ENCODE measurements at regions not wholly inside any gene's neighbourhood (a gene's known extent, or its start where the extent isn't known, plus 50 kb on each side); places are given as distances from the start of the nearest gene placed in this dataset.

DNA sequence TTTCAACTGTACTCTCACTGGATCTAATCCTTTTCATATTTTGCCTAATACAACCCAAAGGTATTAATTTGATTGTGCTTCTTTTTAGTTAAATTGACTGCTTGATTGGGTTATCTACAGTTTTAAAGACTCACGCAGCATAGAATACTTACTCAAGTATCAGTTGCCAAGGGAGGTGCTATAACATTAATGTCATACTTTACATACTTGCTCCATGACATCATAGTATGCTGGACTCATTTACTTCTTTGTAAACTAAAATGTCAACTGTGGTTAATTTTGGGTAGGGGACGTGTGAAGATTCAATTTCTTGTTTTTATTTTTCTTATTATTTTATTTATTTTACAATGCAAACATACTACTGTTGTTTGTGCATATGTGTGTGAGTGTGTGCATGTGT lies 716.2 kb upstream of the VRK2 start:
- intact Hi-C loops (cut with DNase I) = no loop called here
- TF ChIP-seq EP300 (IDR thresholded peaks at IDR 0.05) = no peak
- no peak for TF ChIP-seq POLR2A (IDR thresholded peaks at IDR 0.05)
- no peak for TF ChIP-seq CTCF (IDR thresholded peaks at IDR 0.05)
- no peak for DNase-seq
- H3K9me3 ChIP-seq = no peaks in the 10 kb centered on the region
- no peaks in the 10 kb centered on the region for H3K4me1 ChIP-seq (ENCODE audit: insufficient read depth)
- 20 to 28% (median 26%) methylated on average over 2 of the region's 2 CpGs for WGBS, 3 donors
- H3K4me3 ChIP-seq = no peak overlapping the region
- no peaks in the 10 kb centered on the region for H3K36me3 ChIP-seq
- no peaks in the 10 kb centered on the region for H3K27me3 ChIP-seq
- no peak overlapping the region for H3K27ac ChIP-seq

- intact Hi-C loops (cut with DNase I) = no loop called here
- no peaks in the 10 kb centered on the region for H3K36me3 ChIP-seq
- no peaks in the 10 kb centered on the region for H3K27me3 ChIP-seq
- H3K27ac ChIP-seq = no peak overlapping the region
- H3K9me3 ChIP-seq = no peaks in the 10 kb centered on the region
- 76 to 82% (median 82%) methylated on average over 1 of the region's 1 CpG for WGBS, 3 donors
- H3K4me3 ChIP-seq = no peak overlapping the region
- no peaks in the 10 kb centered on the region for H3K4me1 ChIP-seq (ENCODE audit: insufficient read depth)
- TF ChIP-seq CTCF (IDR thresholded peaks at IDR 0.05) (no peak), POLR2A (IDR thresholded peaks at IDR 0.05) (no peak), EP300 (IDR thresholded peaks at IDR 0.05) (no peak)
- DNase-seq = no peak
These were observed 713.4 kb upstream of the VRK2 start for GRCh38 chr2:57333221-57333620.

- Histone ChIP-seq H3K4me1 (ENCODE audit: insufficient read depth) (no peaks in the 10 kb centered on the region), H3K4me3 (no peak overlapping the region), H3K36me3 (no peaks in the 10 kb centered on the region), H3K27ac (no peak overlapping the region), H3K9me3 (no peaks in the 10 kb centered on the region), H3K27me3 (no peaks in the 10 kb centered on the region)
- TF ChIP-seq POLR2A (IDR thresholded peaks at IDR 0.05) (no peak), EP300 (IDR thresholded peaks at IDR 0.05) (no peak), CTCF (IDR thresholded peaks at IDR 0.05) (no peak)
- DNase-seq = no peak
- intact Hi-C loops (cut with DNase I) = no loop called here
- WGBS, 3 donors = 89 to 94% (median 90%) methylated on average over 1 of the region's 1 CpG
These were observed 703.1 kb upstream of the VRK2 start for GRCh38 chr2:57343391-57344006.

- no peak for DNase-seq
- no peaks in the 10 kb centered on the region for H3K36me3 ChIP-seq
- H3K4me3 ChIP-seq = no peak overlapping the region
- no peaks in the 10 kb centered on the region for H3K27me3 ChIP-seq
- no peak for TF ChIP-seq EP300 (IDR thresholded peaks at IDR 0.05)
- TF ChIP-seq CTCF (IDR thresholded peaks at IDR 0.05) = no peak
- TF ChIP-seq POLR2A (IDR thresholded peaks at IDR 0.05) = no peak
- no peaks in the 10 kb centered on the region for H3K4me1 ChIP-seq (ENCODE audit: insufficient read depth)
- intact Hi-C loops (cut with DNase I) = no loop called here
- WGBS, 3 donors = 84 to 91% (median 86%) methylated on average over 1 of the region's 1 CpG
- H3K9me3 ChIP-seq = no peaks in the 10 kb centered on the region
- no peak overlapping the region for H3K27ac ChIP-seq
These were observed 678.4 kb upstream of the VRK2 start for GRCh38 chr2:57368190-57368589.

Data from ovary (tissue), 7 donors.